Kidney (tissue), 13 donors: ENCODE measurements at regions not wholly inside any gene's neighbourhood (a gene's known extent, or its start where the extent isn't known, plus 50 kb on each side); places are given as distances from the start of the nearest gene placed in this dataset.

Source experiments
- DNase-seq, 5 donors: peaks; one replicate each; pipeline ENCODE4 v3.0.0-alpha.2; 2013 to 2020
- FAIRE-seq: peaks from 2 replicates; lab custom pipeline; 2012; peaks lifted over from hg19 to GRCh38; lab: Jason Lieb, UNC
- H3K27ac ChIP-seq, 2 donors: one replicate each; pipeline ENCODE4 v1.7.0; 2013; ENCODE audit warnings: low read depth in 2 of 2, low read length in 2 of 2, inconsistent platforms in 1 of 2
- H3K27me3 ChIP-seq: one replicate; pipeline ENCODE4 v1.7.1; 2013; ENCODE audit warnings: low read length, inconsistent platforms; ENCODE audit not compliant: control insufficient read depth, insufficient read depth
- H3K36me3 ChIP-seq, 3 donors: one replicate each; pipeline versions ENCODE4 v1.7.0 to v1.7.1; 2013; ENCODE audit warnings: low read length in 3 of 3, control low read depth in 1 of 3, inconsistent platforms in 1 of 3; ENCODE audit not compliant: insufficient read depth in 3 of 3, control insufficient read depth in 2 of 3
- H3K4me1 ChIP-seq, 3 donors: one replicate each; pipeline versions ENCODE4 v1.7.0 to v1.7.1; 2013; ENCODE audit warnings: low read length in 3 of 3, inconsistent platforms in 1 of 3, low read depth in 1 of 3; ENCODE audit not compliant: control insufficient read depth in 2 of 3, insufficient read depth in 2 of 3
- H3K4me3 ChIP-seq, 3 donors: one replicate each; pipeline versions ENCODE4 v1.7.0 to v1.8.1; 2013; ENCODE audit warnings: low read length in 3 of 3, control low read depth in 1 of 3, inconsistent platforms in 1 of 3
- H3K9ac ChIP-seq, 3 donors: one replicate each; pipeline versions ENCODE4 v1.7.0 to v1.7.1; 2013; ENCODE audit warnings: low read length in 3 of 3, control low read depth in 1 of 3, inconsistent platforms in 1 of 3
- H3K9me3 ChIP-seq, 3 donors: one replicate each; pipeline versions ENCODE4 v1.7.0 to v1.7.1; 2013; ENCODE audit warnings: low read length in 3 of 3, control low read depth in 1 of 3, inconsistent platforms in 1 of 3; ENCODE audit not compliant: control insufficient read depth in 2 of 3, insufficient read depth in 1 of 3
- intact Hi-C: fragments of 100-400 bp; cut with DNase I; formaldehyde crosslinking; loops from one replicate; pipeline ENCODE4 v1.11.1; 2022
- TF ChIP-seq, protein P1 (sequence below): IDR thresholded peaks from 3 replicates; pipeline ENCODE4 v1.5.1; 2012; ENCODE audit warnings: mild to moderate bottlenecking, moderate library complexity, borderline replicate concordance; ENCODE audit not compliant: insufficient read depth; ENCODE audit errors: extremely low read depth
- donor health status: control.
- donor health status: control.
- donor health status: control.
- donor health status: control.
- donor health status: control.
- donor health status: DM: yes; HTN: yes; CAD: no.
- donor health status: Normal renal cell carcinoma (clear cell type).

DNA sequence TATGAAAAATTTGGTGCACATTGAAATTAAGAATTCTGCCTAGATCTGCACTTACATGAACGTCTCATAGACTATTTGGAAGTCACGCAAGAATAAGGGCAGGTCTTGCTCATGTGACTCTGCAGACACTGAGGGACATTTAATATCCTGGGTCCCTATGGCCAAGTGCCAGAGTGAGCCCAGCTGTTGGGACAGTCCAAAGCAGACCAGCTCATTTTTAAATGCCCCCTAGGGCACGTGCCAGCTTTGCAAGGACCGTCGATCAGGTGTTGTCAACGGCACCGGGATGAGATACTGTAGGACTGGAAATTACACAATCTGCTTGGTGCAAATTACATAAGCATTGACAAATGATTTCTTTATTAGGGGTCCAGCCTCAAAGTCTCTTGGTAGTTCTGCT is 293.6 kb downstream of the TEX29 start:
- intact Hi-C loops, result no loop called here
- TF ChIP-seq, protein P1, sequence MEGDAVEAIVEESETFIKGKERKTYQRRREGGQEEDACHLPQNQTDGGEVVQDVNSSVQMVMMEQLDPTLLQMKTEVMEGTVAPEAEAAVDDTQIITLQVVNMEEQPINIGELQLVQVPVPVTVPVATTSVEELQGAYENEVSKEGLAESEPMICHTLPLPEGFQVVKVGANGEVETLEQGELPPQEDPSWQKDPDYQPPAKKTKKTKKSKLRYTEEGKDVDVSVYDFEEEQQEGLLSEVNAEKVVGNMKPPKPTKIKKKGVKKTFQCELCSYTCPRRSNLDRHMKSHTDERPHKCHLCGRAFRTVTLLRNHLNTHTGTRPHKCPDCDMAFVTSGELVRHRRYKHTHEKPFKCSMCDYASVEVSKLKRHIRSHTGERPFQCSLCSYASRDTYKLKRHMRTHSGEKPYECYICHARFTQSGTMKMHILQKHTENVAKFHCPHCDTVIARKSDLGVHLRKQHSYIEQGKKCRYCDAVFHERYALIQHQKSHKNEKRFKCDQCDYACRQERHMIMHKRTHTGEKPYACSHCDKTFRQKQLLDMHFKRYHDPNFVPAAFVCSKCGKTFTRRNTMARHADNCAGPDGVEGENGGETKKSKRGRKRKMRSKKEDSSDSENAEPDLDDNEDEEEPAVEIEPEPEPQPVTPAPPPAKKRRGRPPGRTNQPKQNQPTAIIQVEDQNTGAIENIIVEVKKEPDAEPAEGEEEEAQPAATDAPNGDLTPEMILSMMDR, result no peak
- no peak overlapping the region for H3K4me3 ChIP-seq
- no peaks in the 10 kb centered on the region for H3K9me3 ChIP-seq
- H3K9ac ChIP-seq, result no peak overlapping the region
- H3K4me1 ChIP-seq, result no peaks in the 10 kb centered on the region
- no peaks in the 10 kb centered on the region for H3K36me3 ChIP-seq
- FAIRE-seq (no peak), DNase-seq (peak in 1 of 5 donors; percentile 35)
- H3K27me3 ChIP-seq, result no peaks in the 10 kb centered on the region
- H3K27ac ChIP-seq, result no peak overlapping the region

DNA sequence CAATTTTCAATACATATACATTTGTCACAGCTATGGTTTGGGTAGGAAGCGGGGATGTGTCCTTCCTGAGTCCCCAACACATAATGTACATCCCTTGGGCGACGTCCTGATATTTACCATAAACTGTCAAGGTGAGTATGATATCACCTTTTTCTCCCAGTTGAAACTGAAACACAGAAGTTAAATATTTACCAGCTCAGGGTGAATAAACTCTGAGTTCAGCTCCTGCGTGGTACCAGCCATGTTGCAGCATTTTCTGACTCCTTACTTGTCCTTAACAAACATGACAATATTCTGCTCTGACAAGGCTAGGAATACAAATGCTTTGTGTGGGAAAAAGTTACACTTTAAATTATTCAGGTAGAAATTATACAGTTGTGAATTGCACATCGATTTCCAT is 294.2 kb downstream of the TEX29 start:
- TF ChIP-seq, protein P1, result no peak
- no peaks in the 10 kb centered on the region for H3K36me3 ChIP-seq
- H3K9ac ChIP-seq, result no peak overlapping the region
- DNase-seq (peak in 1 of 5 donors; percentile 29), FAIRE-seq (no peak)
- no peaks in the 10 kb centered on the region for H3K9me3 ChIP-seq
- no peaks in the 10 kb centered on the region for H3K4me1 ChIP-seq
- intact Hi-C loops, result no loop called here
- no peak overlapping the region for H3K4me3 ChIP-seq
- no peaks in the 10 kb centered on the region for H3K27me3 ChIP-seq
- no peak overlapping the region for H3K27ac ChIP-seq

DNA sequence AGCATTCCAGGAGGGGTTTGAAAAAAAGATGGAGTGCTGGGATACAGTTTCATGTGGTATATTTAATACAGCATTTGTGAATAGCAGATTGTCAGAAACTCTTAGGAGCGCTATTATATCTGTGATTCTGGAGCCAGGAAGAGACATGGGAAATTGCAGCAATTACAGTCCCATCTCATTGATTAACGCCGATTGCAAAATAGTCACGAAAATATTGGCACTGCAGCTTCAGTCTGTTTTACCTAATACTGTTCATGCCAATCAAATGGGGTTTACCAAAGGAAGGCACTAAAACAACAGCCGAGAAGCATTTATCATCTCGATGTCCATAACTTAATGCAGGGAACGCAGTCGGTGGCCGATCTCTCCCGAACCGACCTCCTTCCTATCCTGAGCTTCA is 295.8 kb downstream of the TEX29 start:
- intact Hi-C loops, result no loop called here
- H3K9me3 ChIP-seq, result peaks cover 0 to 1% (median 0%) of the 10 kb centered on the region in 3 donors
- DNase-seq, result no peak
- no peak for FAIRE-seq
- no peaks in the 10 kb centered on the region for H3K4me1 ChIP-seq
- TF ChIP-seq, protein P1, result no peak
- H3K36me3 ChIP-seq, result no peaks in the 10 kb centered on the region
- no peak overlapping the region for H3K4me3 ChIP-seq
- H3K9ac ChIP-seq, result no peak overlapping the region
- H3K27ac ChIP-seq, result no peak overlapping the region
- no peaks in the 10 kb centered on the region for H3K27me3 ChIP-seq

DNA sequence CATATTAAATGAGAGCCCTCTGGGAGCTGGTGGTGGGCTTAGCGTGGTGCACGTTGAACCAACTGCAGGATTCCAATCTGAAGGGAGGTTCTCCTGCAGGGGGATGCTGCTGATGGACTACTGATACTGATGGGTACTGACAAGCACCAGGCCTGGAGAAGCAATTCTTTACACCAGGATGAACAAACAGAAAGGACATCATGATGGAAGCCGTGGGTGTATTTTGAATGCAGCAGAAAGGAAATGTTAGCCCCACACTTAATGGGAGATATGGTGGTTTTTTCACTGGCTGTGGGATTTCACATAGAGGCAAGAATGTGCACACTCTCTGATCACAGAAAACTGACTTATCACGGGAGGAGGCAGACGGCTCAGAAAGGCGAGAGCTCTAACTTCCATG is 299.7 kb downstream of the TEX29 start:
- H3K4me1 ChIP-seq, result no peaks in the 10 kb centered on the region
- TF ChIP-seq, protein P1, result no peak
- no peaks in the 10 kb centered on the region for H3K27me3 ChIP-seq
- FAIRE-seq (no peak), DNase-seq (no peak)
- intact Hi-C loops, result no loop called here
- no peak overlapping the region for H3K9ac ChIP-seq
- no peaks in the 10 kb centered on the region for H3K36me3 ChIP-seq
- no peak overlapping the region for H3K27ac ChIP-seq
- no peak overlapping the region for H3K4me3 ChIP-seq
- H3K9me3 ChIP-seq, result peaks cover 0 to 1% (median 0%) of the 10 kb centered on the region in 3 donors
